Mucosa of gallbladder (tissue), 1 donor: ENCODE measurements at regions not wholly inside any gene's neighbourhood (a gene's known extent, or its start where the extent isn't known, plus 50 kb on each side); places are given as distances from the start of the nearest gene placed in this dataset.

ENCODE experiments used
- DNase-seq: peaks from one replicate; pipeline ENCODE4 v3.0.0-alpha.2; 2020; ENCODE audit warnings: low spot score
- donor health status: DM: no; HTN: no; CAD: no.

- DNase-seq = no peak
Observed at GRCh38 chr1:38547321-38547720, 312.3 kb downstream of the RRAGC start.

- DNase-seq = no peak
Observed at GRCh38 chr1:38546636-38547035, 312.9 kb downstream of the RRAGC start.

- no peak for DNase-seq
Observed at GRCh38 chr1:38541223-38541622, 318.3 kb downstream of the RRAGC start.

- no peak for DNase-seq
Observed at GRCh38 chr1:38539931-38540330, 319.6 kb downstream of the RRAGC start.

- no peak for DNase-seq
Observed at GRCh38 chr1:38538834-38539233, 320.7 kb downstream of the RRAGC start.

- no peak for DNase-seq
Observed at GRCh38 chr1:38536089-38536488, 323.5 kb downstream of the RRAGC start.

- no peak for DNase-seq
Observed at GRCh38 chr1:38534473-38534823, 325.1 kb downstream of the RRAGC start.

- no peak for DNase-seq
Observed at GRCh38 chr1:38533772-38534472, 325.6 kb downstream of the RRAGC start.

GRCh38 chr1:38530957-38531356 lies 328.6 kb downstream of the RRAGC start:
- DNase-seq = no peak

- no peak for DNase-seq
Observed at GRCh38 chr1:38529946-38530345, 329.6 kb downstream of the RRAGC start.

- DNase-seq = no peak
Observed at GRCh38 chr1:38529391-38529790, 330.2 kb downstream of the RRAGC start.

GRCh38 chr1:38528623-38529022 lies 330.9 kb downstream of the RRAGC start:
- no peak for DNase-seq

- DNase-seq = no peak
Observed at GRCh38 chr1:38527373-38527966, 332.1 kb downstream of the RRAGC start.

GRCh38 chr1:38526046-38526445 lies 333.5 kb downstream of the RRAGC start:
- DNase-seq = no peak

- DNase-seq = no peak
Observed at GRCh38 chr1:38525343-38526043, 334.1 kb downstream of the RRAGC start.

- no peak for DNase-seq
Observed at GRCh38 chr1:38524025-38524641, 335.4 kb downstream of the RRAGC start.

- no peak for DNase-seq
Observed at GRCh38 chr1:38523568-38523939, 336.0 kb downstream of the RRAGC start.

- DNase-seq = no peak
Observed at GRCh38 chr1:38522915-38523567, 336.5 kb downstream of the RRAGC start.

- DNase-seq = no peak
Observed at GRCh38 chr1:38516560-38516959, 343.0 kb downstream of the RRAGC start.

GRCh38 chr1:38512789-38513188 lies 346.8 kb downstream of the RRAGC start:
- DNase-seq = no peak

GRCh38 chr1:38512024-38512767 lies 347.4 kb downstream of the RRAGC start:
- DNase-seq = no peak

GRCh38 chr1:38508232-38508631 lies 351.3 kb downstream of the RRAGC start:
- DNase-seq = no peak
